Activated CD8-positive, alpha-beta memory T cell treated with anti-CD3 and anti-CD28 coated beads, Interleukin-2, amount 10 ng/mL, durations not matched to agents 7 days and 5 days (primary cell): ENCODE measurements at regions not wholly inside any gene's neighbourhood (a gene's known extent, or its start where the extent isn't known, plus 50 kb on each side); places are given as distances from the start of the nearest gene placed in this dataset.
"Not testable (repeated sequence)": the region's sequence is repeated elsewhere in the genome, so short reads cannot be mapped to it uniquely, and the experiment has no call there.

ENCODE experiments used
- ATAC-seq: fragments of 150-1000 bp; cut with Tn5 transposase; one replicate; pipeline ENCODE4 v1.10.0; 2021; ENCODE audit warnings: moderate library complexity
- CTCF ChIA-PET: fragments of 350-600 bp; sonication (Branson Sonifier 250); formaldehyde crosslinking; loops from one replicate; lab custom pipeline; 2021; ENCODE audit warnings: antibody characterized with exemption; lab: Charles Lee
- DNase-seq: peaks from one replicate; pipeline ENCODE4 v3.0.0-alpha.2; 2020
- H3K27ac Mint-ChIP-seq: one replicate; pipeline ENCODE4 v1.8.0; 2021; ENCODE audit warnings: mild to moderate bottlenecking, mixed read lengths
- H3K27me3 Mint-ChIP-seq: one replicate; pipeline ENCODE4 v1.8.0; 2021; ENCODE audit warnings: mixed read lengths
- H3K36me3 Mint-ChIP-seq: one replicate; pipeline ENCODE4 v1.8.0; 2021; ENCODE audit warnings: mild to moderate bottlenecking, mixed read lengths
- H3K4me1 Mint-ChIP-seq: one replicate; pipeline ENCODE4 v1.8.0; 2021; ENCODE audit warnings: mixed read lengths
- H3K4me3 Mint-ChIP-seq: one replicate; pipeline ENCODE4 v1.8.0; 2021; ENCODE audit warnings: mild to moderate bottlenecking, moderate library complexity, mixed read lengths
- H3K9me3 Mint-ChIP-seq: one replicate; pipeline ENCODE4 v1.8.0; 2022; ENCODE audit warnings: low read depth, mixed read lengths

- H3K27me3 Mint-ChIP-seq, H3K27ac Mint-ChIP-seq, H3K4me1 Mint-ChIP-seq, DNase-seq, H3K4me3 Mint-ChIP-seq, H3K36me3 Mint-ChIP-seq, CTCF ChIA-PET, ATAC-seq, H3K9me3 Mint-ChIP-seq: not testable (repeated sequence)
Observed at GRCh38 chr1:120465900-120466299, 51.1 kb downstream of the NBPF8 start.

GRCh38 chr1:120477663-120478062 is 62.8 kb downstream of the NBPF8 start:
- H3K4me1 Mint-ChIP-seq, DNase-seq, CTCF ChIA-PET, H3K9me3 Mint-ChIP-seq, H3K27me3 Mint-ChIP-seq, H3K4me3 Mint-ChIP-seq, H3K27ac Mint-ChIP-seq, ATAC-seq: not testable (repeated sequence)
- peaks cover 12% of the 10 kb centered on the region for H3K36me3 Mint-ChIP-seq

GRCh38 chr1:120478400-120478799 is 63.6 kb downstream of the NBPF8 start:
- DNase-seq, H3K27ac Mint-ChIP-seq, H3K4me3 Mint-ChIP-seq, H3K4me1 Mint-ChIP-seq, ATAC-seq, CTCF ChIA-PET, H3K9me3 Mint-ChIP-seq, H3K27me3 Mint-ChIP-seq: not testable (repeated sequence)
- peaks cover 14% of the 10 kb centered on the region for H3K36me3 Mint-ChIP-seq

- H3K36me3 Mint-ChIP-seq: peaks cover 16% of the 10 kb centered on the region
- CTCF ChIA-PET, ATAC-seq, H3K9me3 Mint-ChIP-seq, DNase-seq, H3K4me1 Mint-ChIP-seq, H3K27ac Mint-ChIP-seq, H3K4me3 Mint-ChIP-seq, H3K27me3 Mint-ChIP-seq: not testable (repeated sequence)
Observed at GRCh38 chr1:120487542-120487941, 72.7 kb downstream of the NBPF8 start.

- H3K27ac Mint-ChIP-seq, H3K9me3 Mint-ChIP-seq, H3K4me3 Mint-ChIP-seq, H3K4me1 Mint-ChIP-seq, ATAC-seq, H3K27me3 Mint-ChIP-seq, DNase-seq, CTCF ChIA-PET: not testable (repeated sequence)
- H3K36me3 Mint-ChIP-seq: peaks cover 16% of the 10 kb centered on the region
Observed at GRCh38 chr1:120489217-120489616, 74.4 kb downstream of the NBPF8 start.

GRCh38 chr1:120497145-120497544 is 82.3 kb downstream of the NBPF8 start:
- H3K4me3 Mint-ChIP-seq, H3K36me3 Mint-ChIP-seq, CTCF ChIA-PET, H3K27ac Mint-ChIP-seq, ATAC-seq, H3K27me3 Mint-ChIP-seq, H3K9me3 Mint-ChIP-seq, DNase-seq, H3K4me1 Mint-ChIP-seq: not testable (repeated sequence)

- H3K36me3 Mint-ChIP-seq, H3K4me3 Mint-ChIP-seq, DNase-seq, H3K27me3 Mint-ChIP-seq, H3K4me1 Mint-ChIP-seq, H3K27ac Mint-ChIP-seq, CTCF ChIA-PET, ATAC-seq, H3K9me3 Mint-ChIP-seq: not testable (repeated sequence)
Observed at GRCh38 chr1:120503284-120503683, 88.4 kb downstream of the NBPF8 start.

GRCh38 chr1:120506352-120506751 is 91.5 kb downstream of the NBPF8 start:
- ATAC-seq, H3K36me3 Mint-ChIP-seq, H3K9me3 Mint-ChIP-seq, H3K4me1 Mint-ChIP-seq, DNase-seq, CTCF ChIA-PET, H3K27me3 Mint-ChIP-seq, H3K4me3 Mint-ChIP-seq, H3K27ac Mint-ChIP-seq: not testable (repeated sequence)

GRCh38 chr1:120508351-120508750 is 93.5 kb downstream of the NBPF8 start:
- H3K4me1 Mint-ChIP-seq, H3K4me3 Mint-ChIP-seq, ATAC-seq, H3K9me3 Mint-ChIP-seq, H3K36me3 Mint-ChIP-seq, CTCF ChIA-PET, DNase-seq, H3K27ac Mint-ChIP-seq, H3K27me3 Mint-ChIP-seq: not testable (repeated sequence)

- H3K4me3 Mint-ChIP-seq, H3K27me3 Mint-ChIP-seq, ATAC-seq, H3K36me3 Mint-ChIP-seq, H3K9me3 Mint-ChIP-seq, H3K4me1 Mint-ChIP-seq, DNase-seq, H3K27ac Mint-ChIP-seq, CTCF ChIA-PET: not testable (repeated sequence)
Observed at GRCh38 chr1:120509258-120509657, 94.4 kb downstream of the NBPF8 start.

- H3K4me1 Mint-ChIP-seq, H3K4me3 Mint-ChIP-seq, CTCF ChIA-PET, ATAC-seq, H3K27ac Mint-ChIP-seq, H3K27me3 Mint-ChIP-seq, DNase-seq, H3K9me3 Mint-ChIP-seq: not testable (repeated sequence)
- peaks cover 10% of the 10 kb centered on the region for H3K36me3 Mint-ChIP-seq
Observed at GRCh38 chr1:120513099-120513498, 98.3 kb downstream of the NBPF8 start.

GRCh38 chr1:120513531-120513930 is 98.7 kb downstream of the NBPF8 start:
- H3K4me3 Mint-ChIP-seq, H3K9me3 Mint-ChIP-seq, CTCF ChIA-PET, DNase-seq, ATAC-seq, H3K4me1 Mint-ChIP-seq, H3K27ac Mint-ChIP-seq, H3K27me3 Mint-ChIP-seq: not testable (repeated sequence)
- H3K36me3 Mint-ChIP-seq: peaks cover 10% of the 10 kb centered on the region

- H3K4me3 Mint-ChIP-seq, DNase-seq, ATAC-seq, H3K9me3 Mint-ChIP-seq, H3K36me3 Mint-ChIP-seq, H3K4me1 Mint-ChIP-seq, H3K27ac Mint-ChIP-seq, CTCF ChIA-PET, H3K27me3 Mint-ChIP-seq: not testable (repeated sequence)
Observed at GRCh38 chr1:120519196-120519595, 104.4 kb downstream of the NBPF8 start.

GRCh38 chr1:120524416-120524815 is 109.6 kb downstream of the NBPF8 start:
- DNase-seq, CTCF ChIA-PET, H3K36me3 Mint-ChIP-seq, H3K4me3 Mint-ChIP-seq, ATAC-seq, H3K4me1 Mint-ChIP-seq, H3K9me3 Mint-ChIP-seq, H3K27ac Mint-ChIP-seq, H3K27me3 Mint-ChIP-seq: not testable (repeated sequence)

GRCh38 chr1:120525386-120525785 is 110.6 kb downstream of the NBPF8 start:
- H3K27ac Mint-ChIP-seq, H3K9me3 Mint-ChIP-seq, H3K4me3 Mint-ChIP-seq, H3K27me3 Mint-ChIP-seq, H3K36me3 Mint-ChIP-seq, H3K4me1 Mint-ChIP-seq, CTCF ChIA-PET, DNase-seq: not testable (repeated sequence)
- ATAC-seq: peak; percentile 50
